GM12878 (cell line): ENCODE measurements at regions not wholly inside any gene's neighbourhood (a gene's known extent, or its start where the extent isn't known, plus 50 kb on each side); places are given as distances from the start of the nearest gene placed in this dataset.

Experiments used
- ATAC-seq: fragments of 200-7000 bp; cut with Tn5 transposase; 3 replicates; pipeline ENCODE4 v1.9.1; 2020; ENCODE audit warnings: mild to moderate bottlenecking, moderate library complexity
- BruUV-seq: library from RNA; stranded (reverse); fragments of 400-500 nt; replicated peaks from 2 replicates; lab custom pipeline; 2021; lab: Mats Ljungman, UMichigan
- CTCF ChIA-PET: fragments of 300-600 bp; sonication (Branson Sonifier 250); formaldehyde crosslinking; extraction: SDS; loops from one replicate; lab custom pipeline; 2021; ENCODE audit warnings: inconsistent platforms; lab: Yijun Ruan, JAX
- POLR2A ChIA-PET: fragments of 350-600 bp; formaldehyde crosslinking; extraction: SDS; loops from one replicate; lab custom pipeline; 2021; ENCODE audit warnings: inconsistent platforms; lab: Charles Lee
- RAD21 ChIA-PET: fragments of 300-600 bp; sonication (Branson Sonifier 250); formaldehyde crosslinking; loops from one replicate; lab custom pipeline; 2023; ENCODE audit warnings: antibody characterized with exemption; ENCODE audit not compliant: unreplicated experiment; lab: Charles Lee
- SMC1A ChIA-PET: fragments of 300-600 bp; sonication (Branson Sonifier 250); formaldehyde crosslinking; loops from one replicate; lab custom pipeline; 2023; ENCODE audit not compliant: unreplicated experiment, uncharacterized antibody; lab: Charles Lee
- DNase-seq: peaks from one replicate; pipeline ENCODE4 v3.0.0-alpha.2; 2011; ENCODE audit warnings: low read depth, low spot score
- FAIRE-seq: peaks from 3 replicates; lab custom pipeline; 2011; peaks lifted over from hg19 to GRCh38; lab: Jason Lieb, UNC
- H2AFZ ChIP-seq: 2 replicates; pipeline ENCODE4 v1.6.0; 2011; ENCODE audit warnings: low read depth, low read length, control low read depth; ENCODE audit not compliant: control insufficient read depth
- H3K27ac ChIP-seq: 2 replicates; pipeline ENCODE4 v1.5.1; 2011; ENCODE audit warnings: control low read depth; ENCODE audit not compliant: control insufficient read depth, insufficient read depth
- H3K27me3 ChIP-seq, 2 experiments: replicated peaks in 1 of 2; 2 replicates each; pipeline versions ENCODE4 v1.6.0 to v1.6.1; 2011; ENCODE audit warnings: low read length in 1 of 2; ENCODE audit not compliant: control insufficient read depth in 2 of 2, insufficient read depth in 2 of 2
- H3K36me3 ChIP-seq, 2 experiments: 2 replicates each; pipeline ENCODE4 v1.5.1; 2011; ENCODE audit warnings: low read length in 1 of 2; ENCODE audit not compliant: control insufficient read depth in 2 of 2, insufficient read depth in 2 of 2
- H3K4me1 ChIP-seq: 2 replicates; pipeline ENCODE4 v1.6.1; 2011; ENCODE audit warnings: mild to moderate bottlenecking, low read length, moderate library complexity, mixed read lengths; ENCODE audit not compliant: control insufficient read depth, insufficient read depth
- H3K4me2 ChIP-seq: 2 replicates; pipeline ENCODE4 v1.6.0; 2011; ENCODE audit warnings: control low read depth; ENCODE audit not compliant: control insufficient read depth, insufficient read depth
- H3K4me3 ChIP-seq: fragments of 200-600 bp; sonication (generic); 2 replicates; pipeline ENCODE4 v1.5.1; 2016
- H3K79me2 ChIP-seq: 2 replicates; pipeline ENCODE4 v1.6.0; 2011; ENCODE audit warnings: low read length; ENCODE audit not compliant: control insufficient read depth, insufficient read depth
- H3K9ac ChIP-seq: 2 replicates; pipeline ENCODE4 v1.8.0; 2011; ENCODE audit warnings: low read length, control low read depth, mixed read lengths; ENCODE audit not compliant: control insufficient read depth, insufficient read depth
- H3K9me3 ChIP-seq: replicated peaks from 3 replicates; pipeline ENCODE4 v1.5.1; 2011; ENCODE audit warnings: mild to moderate bottlenecking, low read length; ENCODE audit not compliant: control insufficient read depth, insufficient read depth
- H4K20me1 ChIP-seq: 2 replicates; pipeline ENCODE4 v1.6.0; 2011; ENCODE audit not compliant: control insufficient read depth, insufficient read depth
- EP300 ChIP-seq, 2 experiments: fragments of 150-350 bp in 1 of 2; IDR thresholded peaks; 2 replicates each; pipeline ENCODE4 v1.6.1; 2011 to 2012; ENCODE audit warnings: low read depth in 2 of 2, low read length in 2 of 2, borderline replicate concordance in 1 of 2, improper control_type of control experiment in 1 of 2, inconsistent platforms in 1 of 2; ENCODE audit not compliant: control insufficient read depth in 1 of 2
- FOXM1 ChIP-seq: IDR thresholded peaks from 2 replicates; pipeline ENCODE4 v1.6.1; 2012; ENCODE audit warnings: low read depth, mild to moderate bottlenecking, inconsistent platforms, low read length, moderate library complexity
- GATAD2B ChIP-seq: fragments of 450-650 bp; conservative IDR thresholded peaks from 2 replicates; pipeline ENCODE4 v1.6.1; 2017; ENCODE audit warnings: low read depth, mild to moderate bottlenecking, moderate library complexity
- IKZF1 ChIP-seq: fragments of 450-650 bp; conservative IDR thresholded peaks from 2 replicates; pipeline ENCODE4 v1.6.1; 2017; ENCODE audit warnings: antibody characterized with exemption, mild to moderate bottlenecking
- JUND ChIP-seq: IDR thresholded peaks from 2 replicates; pipeline ENCODE4 v1.6.1; 2012; ENCODE audit warnings: low read depth, mild to moderate bottlenecking, low read length, improper control_type of control experiment, moderate library complexity
- LARP7 ChIP-seq: fragments of 450-650 bp; IDR thresholded peaks from 2 replicates; pipeline ENCODE4 v1.6.1; 2017; ENCODE audit warnings: mild to moderate bottlenecking
- NFYB ChIP-seq: IDR thresholded peaks from 2 replicates; pipeline ENCODE4 v1.6.1; 2011; ENCODE audit warnings: low read depth, mild to moderate bottlenecking, low read length, improper control_type of control experiment, moderate library complexity; ENCODE audit not compliant: insufficient read depth
- SIX5 ChIP-seq: IDR thresholded peaks from 2 replicates; pipeline ENCODE4 v1.6.1; 2011; ENCODE audit warnings: mild to moderate bottlenecking, low read depth, low read length, moderate library complexity; ENCODE audit not compliant: severe bottlenecking
- WGBS: methylation state at CpG from one replicate; pipeline ENCODE4 v1.1.6; 2016; ENCODE audit warnings: low lambda C conversion rate; ENCODE audit not compliant: insufficient replicate concordance, insufficient coverage; ENCODE audit errors: missing lambda C conversion rate; 5-methylcytosine and 5-hydroxymethylcytosine counted together
- in situ Hi-C: fragments of 300-500 bp; cut with MboI; formaldehyde crosslinking; loops from 9 replicates; pipeline ENCODE4 v1.14.3; 2018; ENCODE audit warnings: mixed read lengths
- intact Hi-C: fragments of 100-400 bp; cut with micrococcal nuclease; formaldehyde crosslinking; loops from one replicate; pipeline ENCODE4 v1.14.2; 2022; ENCODE audit not compliant: unreplicated experiment
- TF ChIP-seq, protein P1 (sequence below): IDR thresholded peaks from 2 replicates; pipeline ENCODE4 v1.6.1; 2011; ENCODE audit warnings: low read depth, mild to moderate bottlenecking, low read length, moderate library complexity, borderline replicate concordance; ENCODE audit errors: extremely low read depth
- TF ChIP-seq, protein P2 (sequence below): IDR thresholded peaks from 2 replicates; pipeline ENCODE4 v1.6.1; 2012; ENCODE audit warnings: low read depth, low read length, improper control_type of control experiment
- TF ChIP-seq, protein P3 (sequence below): IDR thresholded peaks from 2 replicates; pipeline ENCODE4 v1.6.1; 2012; ENCODE audit warnings: low read length, inconsistent platforms
- TF ChIP-seq, protein P4 (sequence below): fragments of 450-650 bp; IDR thresholded peaks from 2 replicates; pipeline ENCODE4 v1.6.1; 2014; ENCODE audit warnings: mild to moderate bottlenecking
- TF ChIP-seq, protein P5 (sequence below): fragments of 450-650 bp; IDR thresholded peaks from 2 replicates; pipeline ENCODE4 v1.6.1; 2016; ENCODE audit warnings: mild to moderate bottlenecking
- TF ChIP-seq, protein P6 (sequence below): IDR thresholded peaks from 2 replicates; pipeline ENCODE4 v1.6.1; 2011; ENCODE audit warnings: low read depth, low read length, improper control_type of control experiment, borderline replicate concordance

DNA sequence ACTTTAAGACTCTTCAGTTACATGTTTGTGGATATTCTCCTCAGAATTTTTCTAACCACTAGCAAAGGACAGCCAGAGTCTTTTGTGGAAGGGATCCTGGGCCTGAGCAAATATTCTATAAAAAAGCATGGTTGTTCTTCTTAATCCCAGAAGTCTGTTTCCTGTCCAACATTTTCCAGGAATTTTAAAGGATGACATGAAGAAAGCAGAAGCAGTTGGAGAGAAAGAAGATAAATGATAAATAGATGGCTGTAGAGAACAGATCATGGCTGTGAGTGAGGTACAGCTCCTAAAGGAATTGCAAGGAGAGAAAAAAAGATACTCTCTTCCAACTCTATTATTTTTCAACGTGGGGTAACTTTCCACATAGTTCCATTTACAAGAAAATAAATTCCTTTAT, 91.8 kb upstream of the STEAP4 start:
- Histone ChIP-seq H3K4me2 (no peak overlapping the region), H3K27me3 (no peaks in the 10 kb centered on the region), H3K4me1 (no peaks in the 10 kb centered on the region), H4K20me1 (no peaks in the 10 kb centered on the region), H2AFZ (no peak overlapping the region), H3K4me3 (no peak overlapping the region), H3K27ac (no peak overlapping the region), H3K36me3 (no peaks in the 10 kb centered on the region), H3K9ac (no peak overlapping the region), H3K79me2 (no peaks in the 10 kb centered on the region), H3K9me3 (no peaks in the 10 kb centered on the region)
- ChIA-PET RAD21 (interaction anchor here (0.7 to 2.4 kb wide), 3 partner anchors 34 to 155 kb away, joined by 3 to 15 read pairs (median 3); no protein-coding TSS in a partner anchor), SMC1A (interaction anchor here (0.6 to 2.4 kb wide), 4 partner anchors 155 to 437 kb away, joined by 3 to 9 read pairs (median 6); no protein-coding TSS in a partner anchor), POLR2A (no interaction called here), CTCF (interaction anchor here (0.9 to 1.7 kb wide), 4 partner anchors 11 to 444 kb away, joined by 3 to 5 read pairs (median 4); no protein-coding TSS in a partner anchor)
- BruUV-seq = no TSS peak
- 0% methylated on average over 1 of the region's 1 CpG for WGBS
- DNase-seq = no peak
- in situ Hi-C loops (no loop called here), intact Hi-C loops (loop anchor here (5.0 kb wide), 1 partner anchor 156 kb away; no protein-coding TSS in a partner anchor)
- TF ChIP-seq IKZF1 = no peak
- TF ChIP-seq JUND = no peak
- TF ChIP-seq, protein P1, sequence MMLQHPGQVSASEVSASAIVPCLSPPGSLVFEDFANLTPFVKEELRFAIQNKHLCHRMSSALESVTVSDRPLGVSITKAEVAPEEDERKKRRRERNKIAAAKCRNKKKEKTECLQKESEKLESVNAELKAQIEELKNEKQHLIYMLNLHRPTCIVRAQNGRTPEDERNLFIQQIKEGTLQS = no peak
- TF ChIP-seq, protein P2, sequence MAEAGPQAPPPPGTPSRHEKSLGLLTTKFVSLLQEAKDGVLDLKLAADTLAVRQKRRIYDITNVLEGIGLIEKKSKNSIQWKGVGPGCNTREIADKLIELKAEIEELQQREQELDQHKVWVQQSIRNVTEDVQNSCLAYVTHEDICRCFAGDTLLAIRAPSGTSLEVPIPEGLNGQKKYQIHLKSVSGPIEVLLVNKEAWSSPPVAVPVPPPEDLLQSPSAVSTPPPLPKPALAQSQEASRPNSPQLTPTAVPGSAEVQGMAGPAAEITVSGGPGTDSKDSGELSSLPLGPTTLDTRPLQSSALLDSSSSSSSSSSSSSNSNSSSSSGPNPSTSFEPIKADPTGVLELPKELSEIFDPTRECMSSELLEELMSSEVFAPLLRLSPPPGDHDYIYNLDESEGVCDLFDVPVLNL = no peak
- TF ChIP-seq FOXM1 = no peak
- no peak for TF ChIP-seq LARP7
- TF ChIP-seq, protein P3, sequence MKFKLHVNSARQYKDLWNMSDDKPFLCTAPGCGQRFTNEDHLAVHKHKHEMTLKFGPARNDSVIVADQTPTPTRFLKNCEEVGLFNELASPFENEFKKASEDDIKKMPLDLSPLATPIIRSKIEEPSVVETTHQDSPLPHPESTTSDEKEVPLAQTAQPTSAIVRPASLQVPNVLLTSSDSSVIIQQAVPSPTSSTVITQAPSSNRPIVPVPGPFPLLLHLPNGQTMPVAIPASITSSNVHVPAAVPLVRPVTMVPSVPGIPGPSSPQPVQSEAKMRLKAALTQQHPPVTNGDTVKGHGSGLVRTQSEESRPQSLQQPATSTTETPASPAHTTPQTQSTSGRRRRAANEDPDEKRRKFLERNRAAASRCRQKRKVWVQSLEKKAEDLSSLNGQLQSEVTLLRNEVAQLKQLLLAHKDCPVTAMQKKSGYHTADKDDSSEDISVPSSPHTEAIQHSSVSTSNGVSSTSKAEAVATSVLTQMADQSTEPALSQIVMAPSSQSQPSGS = no peak
- TF ChIP-seq, protein P4, sequence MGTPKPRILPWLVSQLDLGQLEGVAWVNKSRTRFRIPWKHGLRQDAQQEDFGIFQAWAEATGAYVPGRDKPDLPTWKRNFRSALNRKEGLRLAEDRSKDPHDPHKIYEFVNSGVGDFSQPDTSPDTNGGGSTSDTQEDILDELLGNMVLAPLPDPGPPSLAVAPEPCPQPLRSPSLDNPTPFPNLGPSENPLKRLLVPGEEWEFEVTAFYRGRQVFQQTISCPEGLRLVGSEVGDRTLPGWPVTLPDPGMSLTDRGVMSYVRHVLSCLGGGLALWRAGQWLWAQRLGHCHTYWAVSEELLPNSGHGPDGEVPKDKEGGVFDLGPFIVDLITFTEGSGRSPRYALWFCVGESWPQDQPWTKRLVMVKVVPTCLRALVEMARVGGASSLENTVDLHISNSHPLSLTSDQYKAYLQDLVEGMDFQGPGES = no peak
- TF ChIP-seq SIX5 = no peak
- TF ChIP-seq, protein P5, sequence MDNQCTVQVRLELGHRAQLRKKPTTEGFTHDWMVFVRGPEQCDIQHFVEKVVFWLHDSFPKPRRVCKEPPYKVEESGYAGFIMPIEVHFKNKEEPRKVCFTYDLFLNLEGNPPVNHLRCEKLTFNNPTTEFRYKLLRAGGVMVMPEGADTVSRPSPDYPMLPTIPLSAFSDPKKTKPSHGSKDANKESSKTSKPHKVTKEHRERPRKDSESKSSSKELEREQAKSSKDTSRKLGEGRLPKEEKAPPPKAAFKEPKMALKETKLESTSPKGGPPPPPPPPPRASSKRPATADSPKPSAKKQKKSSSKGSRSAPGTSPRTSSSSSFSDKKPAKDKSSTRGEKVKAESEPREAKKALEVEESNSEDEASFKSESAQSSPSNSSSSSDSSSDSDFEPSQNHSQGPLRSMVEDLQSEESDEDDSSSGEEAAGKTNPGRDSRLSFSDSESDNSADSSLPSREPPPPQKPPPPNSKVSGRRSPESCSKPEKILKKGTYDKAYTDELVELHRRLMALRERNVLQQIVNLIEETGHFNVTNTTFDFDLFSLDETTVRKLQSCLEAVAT = no peak
- TF ChIP-seq, protein P6, sequence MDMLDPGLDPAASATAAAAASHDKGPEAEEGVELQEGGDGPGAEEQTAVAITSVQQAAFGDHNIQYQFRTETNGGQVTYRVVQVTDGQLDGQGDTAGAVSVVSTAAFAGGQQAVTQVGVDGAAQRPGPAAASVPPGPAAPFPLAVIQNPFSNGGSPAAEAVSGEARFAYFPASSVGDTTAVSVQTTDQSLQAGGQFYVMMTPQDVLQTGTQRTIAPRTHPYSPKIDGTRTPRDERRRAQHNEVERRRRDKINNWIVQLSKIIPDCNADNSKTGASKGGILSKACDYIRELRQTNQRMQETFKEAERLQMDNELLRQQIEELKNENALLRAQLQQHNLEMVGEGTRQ = no peak
- TF ChIP-seq EP300 (IDR thresholded peaks at IDR 0.05; ENCODE audit: borderline replicate concordance in 1 of 2, control insufficient read depth in 1 of 2, low read depth in 2 of 2, low read length in 2 of 2) = no peak
- no peak for TF ChIP-seq NFYB
- TF ChIP-seq GATAD2B = no peak
- no peak for ATAC-seq
- FAIRE-seq = no peak
